HUES6 (cell line): ENCODE measurements at regions not wholly inside any gene's neighbourhood (a gene's known extent, or its start where the extent isn't known, plus 50 kb on each side); places are given as distances from the start of the nearest gene placed in this dataset.

Source experiments
- H3K27ac ChIP-seq: 2 replicates; pipeline ENCODE4 v1.7.0; 2013; ENCODE audit warnings: low read depth, mild to moderate bottlenecking, low read length, inconsistent platforms
- H3K27me3 ChIP-seq: 2 replicates; pipeline ENCODE4 v1.6.1; 2013; ENCODE audit warnings: low read length; ENCODE audit not compliant: control insufficient read depth, insufficient read depth
- H3K36me3 ChIP-seq: 2 replicates; pipeline ENCODE4 v1.6.1; 2013; ENCODE audit warnings: low read length; ENCODE audit not compliant: control insufficient read depth, insufficient read depth
- H3K4me1 ChIP-seq: 2 replicates; pipeline ENCODE4 v1.6.1; 2013; ENCODE audit warnings: low read length; ENCODE audit not compliant: control insufficient read depth, insufficient read depth
- H3K4me3 ChIP-seq: 2 replicates; pipeline ENCODE4 v1.5.1; 2013; ENCODE audit warnings: low read depth, low read length
- H3K9ac ChIP-seq: one replicate; pipeline ENCODE4 v1.6.1; 2013; ENCODE audit warnings: mild to moderate bottlenecking, low read length
- H3K9me3 ChIP-seq: 2 replicates; pipeline ENCODE4 v1.6.1; 2013; ENCODE audit warnings: low read depth, low read length; ENCODE audit not compliant: control insufficient read depth, insufficient read depth

DNA sequence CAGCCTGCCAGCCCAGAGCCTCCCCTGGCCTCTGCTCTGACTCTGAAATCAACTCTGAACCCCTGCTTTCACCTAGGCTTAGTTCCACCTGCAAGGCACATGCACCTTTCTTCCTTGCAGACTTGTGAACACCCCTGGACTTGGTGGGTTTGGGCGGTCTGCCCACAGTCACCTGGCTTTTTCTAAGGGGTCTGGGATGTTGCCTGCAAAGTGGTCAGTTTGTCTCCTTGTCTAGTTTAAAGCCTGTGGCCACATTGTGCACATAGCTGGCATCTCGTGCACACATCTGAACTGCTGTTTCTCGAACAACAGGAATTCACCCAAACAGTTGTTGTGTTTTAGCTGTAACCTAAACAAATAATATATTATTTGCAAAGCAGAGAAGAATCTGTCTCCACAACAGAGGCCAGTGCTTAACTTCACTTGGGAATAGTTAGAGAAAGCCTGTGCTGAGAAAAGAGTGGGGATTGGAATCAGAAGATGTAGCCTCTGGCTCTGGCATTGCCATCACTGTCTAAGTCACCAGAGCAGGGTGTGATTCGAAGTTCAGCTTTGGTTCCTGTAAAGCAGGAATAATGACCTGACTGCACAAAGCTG is 108.5 kb downstream of the TMEM18 start:
- no peaks in the 10 kb centered on the region for H3K4me1 ChIP-seq
- H3K4me3 ChIP-seq = no peak overlapping the region
- H3K9ac ChIP-seq = no peak overlapping the region
- no peaks in the 10 kb centered on the region for H3K27me3 ChIP-seq
- H3K9me3 ChIP-seq = no peaks in the 10 kb centered on the region
- no peak overlapping the region for H3K27ac ChIP-seq
- H3K36me3 ChIP-seq = no peaks in the 10 kb centered on the region

DNA sequence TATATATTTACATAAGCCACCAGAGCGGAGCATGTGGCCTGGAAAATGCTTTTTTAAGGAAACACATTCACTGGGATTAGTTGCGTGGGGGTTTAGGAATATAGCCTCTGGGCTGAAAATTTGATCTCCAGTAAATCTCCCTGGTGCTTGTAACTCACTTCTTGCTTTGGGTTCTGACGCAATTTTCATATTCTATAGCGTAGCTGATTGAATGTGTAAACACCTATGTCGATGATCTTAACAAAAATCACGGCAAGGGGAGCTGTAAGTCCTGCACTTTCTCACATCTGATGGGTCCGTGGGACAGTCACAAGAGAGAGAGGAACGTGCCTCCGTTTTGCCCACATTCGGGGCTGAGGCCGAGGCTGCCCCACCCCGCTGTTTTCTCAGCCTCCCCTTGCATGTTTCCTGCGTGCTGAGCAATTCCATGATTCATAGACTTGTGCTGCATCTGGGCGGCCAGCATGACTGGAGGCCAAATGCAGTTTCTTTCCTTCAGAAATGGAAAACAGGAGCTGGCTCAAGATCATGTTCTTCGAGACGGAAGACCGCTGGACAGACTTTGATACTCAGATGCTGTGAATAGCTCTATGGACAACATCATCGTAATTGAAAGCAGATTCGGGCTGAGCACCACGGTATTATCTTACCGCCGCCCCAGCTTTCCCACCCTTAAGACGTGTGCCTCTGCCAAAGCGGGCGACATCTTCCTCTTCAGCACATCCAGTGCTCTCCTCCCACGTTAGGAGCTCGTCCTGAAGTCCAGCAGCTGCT is 109.2 kb downstream of the TMEM18 start:
- H3K9me3 ChIP-seq = no peaks in the 10 kb centered on the region
- H3K4me1 ChIP-seq = no peaks in the 10 kb centered on the region
- H3K27me3 ChIP-seq = no peaks in the 10 kb centered on the region
- no peaks in the 10 kb centered on the region for H3K36me3 ChIP-seq
- H3K9ac ChIP-seq = no peak overlapping the region
- no peak overlapping the region for H3K27ac ChIP-seq
- H3K4me3 ChIP-seq = no peak overlapping the region

DNA sequence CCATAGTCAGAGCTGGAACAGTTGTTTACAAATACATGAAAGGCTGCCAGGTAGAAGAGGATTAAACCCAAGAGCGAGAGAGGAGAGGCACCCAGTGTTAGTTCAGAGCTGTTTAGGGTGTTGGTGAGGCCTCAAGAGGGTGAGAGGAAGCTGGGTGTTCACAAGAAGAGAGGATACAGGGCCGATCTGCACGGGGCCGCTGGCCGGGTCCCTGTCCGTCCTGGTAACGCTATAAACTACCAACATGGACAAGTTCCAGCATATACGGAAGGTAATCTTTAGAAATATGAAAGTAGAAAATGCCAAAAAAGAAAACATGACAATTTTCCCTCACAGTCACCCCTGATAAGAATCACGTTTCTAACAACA is 109.7 kb downstream of the TMEM18 start:
- Histone ChIP-seq H3K27me3 (no peaks in the 10 kb centered on the region), H3K9me3 (no peaks in the 10 kb centered on the region), H3K36me3 (no peaks in the 10 kb centered on the region), H3K4me3 (no peak overlapping the region), H3K27ac (no peak overlapping the region), H3K9ac (no peak overlapping the region), H3K4me1 (no peaks in the 10 kb centered on the region)

DNA sequence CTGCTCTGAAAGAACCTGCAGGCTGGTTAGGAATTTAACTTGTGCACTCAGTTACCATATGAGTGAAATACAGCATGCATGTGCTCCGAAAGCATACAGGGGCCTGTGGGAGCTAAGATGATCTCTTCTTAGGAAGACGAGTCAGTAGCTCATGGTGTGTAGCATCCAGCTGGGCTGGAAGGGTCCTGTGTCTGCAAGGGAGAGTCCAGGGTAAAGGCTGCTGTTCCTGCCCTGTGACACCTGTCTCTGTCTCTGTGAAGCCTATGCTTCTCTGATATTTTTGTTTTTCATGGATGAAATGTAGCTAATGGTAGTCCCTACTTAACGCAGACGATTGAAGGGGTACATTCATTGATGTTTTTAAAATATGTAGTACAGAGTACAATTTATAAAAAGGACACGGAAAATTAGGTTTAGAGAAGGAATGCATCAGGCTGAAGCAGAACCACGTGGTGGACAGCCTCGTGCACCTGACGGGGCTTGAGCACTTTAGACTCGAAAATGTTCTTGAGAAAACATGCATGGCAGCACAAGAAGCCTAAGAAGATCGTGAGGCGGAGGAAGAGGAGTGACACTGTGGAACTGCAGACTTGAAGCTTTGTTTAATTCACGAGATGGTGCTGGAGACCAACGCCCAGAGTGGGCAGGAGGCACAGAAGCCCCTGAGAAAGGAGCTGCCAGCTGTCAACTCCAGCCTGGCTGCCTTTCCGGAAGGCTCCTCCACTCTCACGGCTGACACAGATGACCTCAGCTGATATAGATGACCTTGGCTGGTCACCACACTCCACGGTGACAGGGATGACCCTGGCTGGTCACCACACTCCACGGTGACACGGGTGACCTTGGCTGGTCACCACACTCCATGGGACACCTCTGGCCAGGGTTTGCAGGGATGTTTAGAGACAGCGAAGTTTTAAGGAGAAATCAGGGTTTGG is 110.6 kb downstream of the TMEM18 start:
- H3K36me3 ChIP-seq = no peaks in the 10 kb centered on the region
- H3K4me1 ChIP-seq = no peaks in the 10 kb centered on the region
- H3K27me3 ChIP-seq = no peaks in the 10 kb centered on the region
- no peak overlapping the region for H3K4me3 ChIP-seq
- H3K27ac ChIP-seq = no peak overlapping the region
- H3K9me3 ChIP-seq = no peaks in the 10 kb centered on the region
- no peak overlapping the region for H3K9ac ChIP-seq

DNA sequence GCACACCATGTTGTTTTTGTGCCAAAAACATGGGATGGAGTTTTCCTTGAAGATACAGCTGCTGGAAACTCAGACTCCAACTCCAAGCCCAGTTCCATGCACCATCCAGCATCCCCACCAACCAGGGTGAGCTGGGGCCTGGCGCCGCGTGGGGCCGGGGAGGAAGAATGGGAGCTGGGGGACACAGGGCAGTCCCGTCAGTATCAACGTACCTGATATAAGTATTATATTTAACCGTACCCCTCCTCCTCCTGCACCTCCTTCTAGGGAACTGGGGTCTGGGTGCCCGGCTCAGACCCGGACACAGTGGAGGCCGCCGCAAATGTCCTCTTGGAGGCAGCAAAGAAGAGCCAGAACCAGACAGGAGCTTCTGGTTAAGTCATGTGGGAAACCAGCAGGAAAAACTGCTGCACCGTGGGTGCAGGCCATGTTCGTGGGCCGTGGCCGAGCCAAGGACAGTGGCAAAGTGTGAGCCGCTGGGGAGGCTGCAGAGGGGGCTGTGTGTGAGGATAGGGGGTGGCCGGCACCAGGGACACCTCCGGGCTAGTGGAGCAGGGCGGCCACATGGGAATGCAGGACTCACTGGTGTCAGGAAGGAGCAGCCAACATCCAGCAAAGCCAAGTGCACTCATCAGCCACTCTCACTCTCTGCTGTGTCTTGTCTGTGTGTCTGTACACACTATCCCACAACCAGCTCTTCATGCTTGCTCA is 112.6 kb downstream of the TMEM18 start:
- H3K27ac ChIP-seq = no peak overlapping the region
- no peaks in the 10 kb centered on the region for H3K27me3 ChIP-seq
- no peak overlapping the region for H3K9ac ChIP-seq
- H3K4me3 ChIP-seq = no peak overlapping the region
- H3K36me3 ChIP-seq = no peaks in the 10 kb centered on the region
- H3K4me1 ChIP-seq = no peaks in the 10 kb centered on the region
- H3K9me3 ChIP-seq = no peaks in the 10 kb centered on the region

DNA sequence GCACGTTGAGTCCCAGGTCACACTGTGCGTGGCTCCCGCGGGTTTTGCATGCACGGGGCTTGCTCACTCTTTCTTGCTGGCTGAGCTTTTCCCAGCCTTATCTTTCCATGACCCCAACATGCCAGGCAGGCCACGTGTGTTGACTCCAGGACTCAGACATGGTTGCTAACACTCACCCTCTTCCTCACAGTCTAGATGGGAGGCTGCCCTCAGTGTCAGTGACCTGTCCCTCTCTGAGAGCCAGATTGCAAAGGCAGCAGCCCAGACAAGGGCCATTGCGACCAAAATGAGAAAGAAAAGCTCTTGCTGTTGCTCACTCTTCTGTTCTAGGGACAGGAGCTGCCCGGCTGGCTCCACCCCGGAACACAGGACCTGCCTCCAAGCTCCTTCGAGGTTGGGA is 113.7 kb downstream of the TMEM18 start:
- no peaks in the 10 kb centered on the region for H3K27me3 ChIP-seq
- no peak overlapping the region for H3K9ac ChIP-seq
- no peak overlapping the region for H3K4me3 ChIP-seq
- H3K9me3 ChIP-seq = no peaks in the 10 kb centered on the region
- no peaks in the 10 kb centered on the region for H3K4me1 ChIP-seq
- H3K36me3 ChIP-seq = no peaks in the 10 kb centered on the region
- no peak overlapping the region for H3K27ac ChIP-seq

DNA sequence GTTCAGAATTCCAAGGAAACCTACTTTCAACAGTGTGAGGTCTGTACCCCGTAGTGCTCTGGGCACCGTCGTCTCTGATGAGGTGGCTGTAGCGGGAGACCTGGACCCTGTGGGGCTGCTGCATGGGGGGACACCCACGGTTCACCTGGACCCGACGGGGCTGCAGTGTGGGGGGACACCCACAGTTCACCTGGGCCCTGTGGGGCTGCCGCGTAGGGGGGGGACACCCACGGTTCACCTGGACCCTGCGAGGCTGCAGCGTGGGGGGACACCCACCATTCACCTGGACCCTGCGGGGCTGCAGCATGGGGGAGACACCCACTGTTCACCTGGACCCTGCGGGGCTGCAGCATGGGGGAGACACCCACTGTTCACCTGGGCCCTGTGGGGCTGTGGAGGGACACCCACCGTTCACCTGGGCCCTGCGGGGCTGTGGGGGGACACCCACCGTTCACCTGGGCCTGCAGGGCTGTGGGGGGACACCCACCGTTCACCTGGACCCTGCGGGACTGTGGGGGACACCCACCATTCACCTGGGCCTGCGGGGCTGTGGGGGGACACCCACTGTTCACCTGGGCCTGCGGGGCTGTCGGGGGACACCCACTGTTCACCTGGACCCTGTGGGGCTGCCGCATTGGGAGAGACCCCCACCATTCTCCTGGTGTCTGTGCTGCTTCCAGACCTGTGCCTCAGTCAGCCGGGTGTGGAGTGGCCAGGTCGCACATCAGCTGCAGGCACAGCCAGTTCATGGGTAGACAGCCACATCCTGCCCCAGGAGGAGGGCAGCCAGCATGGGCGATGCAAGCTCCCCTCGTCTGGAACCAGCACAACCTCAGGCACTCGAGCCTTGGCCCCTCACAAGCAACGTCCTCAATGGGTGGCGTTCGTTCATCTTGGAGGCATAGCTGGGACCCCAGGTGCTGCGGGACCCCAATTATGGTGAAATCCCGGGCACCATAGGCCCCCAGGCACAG is 114.5 kb downstream of the TMEM18 start:
- Histone ChIP-seq H3K9me3 (no peaks in the 10 kb centered on the region), H3K27ac (no peak overlapping the region), H3K4me3 (no peak overlapping the region), H3K9ac (no peak overlapping the region), H3K27me3 (no peaks in the 10 kb centered on the region), H3K36me3 (no peaks in the 10 kb centered on the region), H3K4me1 (no peaks in the 10 kb centered on the region)

DNA sequence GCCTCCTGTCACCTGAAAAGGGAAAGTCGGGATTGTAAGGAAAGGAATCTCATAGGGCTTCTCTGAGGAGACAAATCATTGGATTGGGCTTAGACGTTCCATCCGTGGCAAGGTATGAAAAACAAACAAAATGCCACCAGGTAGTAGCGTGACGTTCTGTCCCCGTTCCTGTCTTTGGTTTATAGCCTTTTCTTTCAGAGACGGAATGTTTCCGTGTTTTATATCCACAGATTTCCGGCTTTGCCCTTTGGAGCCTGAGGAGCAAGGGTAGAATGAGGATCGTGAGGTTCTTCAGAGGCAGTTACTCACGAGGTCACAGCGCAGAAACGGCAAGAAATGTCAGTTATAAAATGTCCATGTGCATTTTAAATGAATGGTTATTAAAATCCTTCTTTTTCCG is 118.3 kb downstream of the TMEM18 start:
- Histone ChIP-seq H3K9me3 (no peaks in the 10 kb centered on the region), H3K36me3 (no peaks in the 10 kb centered on the region)

DNA sequence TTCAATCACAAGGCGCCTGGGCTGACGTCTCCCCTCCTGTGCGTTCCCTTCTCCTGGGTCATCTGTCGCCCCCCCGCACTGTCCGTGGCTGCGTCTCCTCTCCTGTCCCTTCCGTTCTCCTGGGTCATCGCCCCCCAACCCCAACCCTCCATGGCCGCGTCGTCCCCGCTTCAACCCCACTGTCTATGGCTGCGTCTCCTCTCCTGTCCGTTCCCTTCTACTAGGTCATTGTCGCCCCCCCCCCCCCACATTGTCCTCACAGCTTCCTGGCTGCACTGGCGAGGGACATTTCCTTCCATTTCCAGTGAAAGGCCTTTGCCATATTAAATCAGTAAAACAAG is 118.9 kb downstream of the TMEM18 start:
- H3K27me3 ChIP-seq = no peaks in the 10 kb centered on the region
- no peaks in the 10 kb centered on the region for H3K4me1 ChIP-seq
- H3K9me3 ChIP-seq = no peaks in the 10 kb centered on the region
- no peaks in the 10 kb centered on the region for H3K36me3 ChIP-seq
- no peak overlapping the region for H3K27ac ChIP-seq
- H3K4me3 ChIP-seq = no peak overlapping the region
- H3K9ac ChIP-seq = no peak overlapping the region

More for the DNA sequence above, 118.3 kb downstream of the TMEM18 start:
- Histone ChIP-seq H3K27ac (no peak overlapping the region), H3K4me3 (no peak overlapping the region), H3K27me3 (no peaks in the 10 kb centered on the region), H3K9ac (no peak overlapping the region), H3K4me1 (no peaks in the 10 kb centered on the region)

DNA sequence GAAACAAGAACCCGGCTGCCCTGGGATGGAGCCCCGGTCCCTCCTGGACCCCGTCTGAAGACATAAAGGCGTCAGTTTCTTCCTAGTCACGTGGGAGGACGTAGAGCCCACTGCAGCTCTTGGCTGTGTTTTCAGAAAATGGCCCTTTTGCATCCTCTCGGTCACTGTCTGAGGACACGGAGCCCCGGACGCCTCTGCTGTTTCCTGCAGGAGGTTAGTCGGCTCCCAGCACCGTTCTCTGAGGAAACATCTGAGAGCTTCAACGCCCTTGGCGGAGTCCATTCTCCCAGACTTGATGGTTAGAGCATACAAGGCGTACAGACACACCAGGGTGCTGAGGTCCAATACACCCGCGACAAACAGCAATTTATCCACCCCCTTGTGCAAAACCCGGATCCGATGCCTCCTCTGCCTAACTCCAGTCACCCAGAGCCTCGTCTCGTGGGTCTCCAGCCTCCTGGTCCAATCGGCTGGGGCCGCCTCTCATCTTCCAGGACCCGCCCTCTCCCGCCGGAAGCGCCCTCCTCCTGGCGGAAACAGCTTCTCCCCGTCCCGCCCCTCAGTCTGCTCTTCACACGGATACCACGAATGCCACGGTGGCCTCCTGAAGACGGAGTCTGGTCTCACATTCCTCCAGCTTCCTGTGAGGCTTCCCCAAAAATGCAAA is 119.4 kb downstream of the TMEM18 start:
- Histone ChIP-seq H3K9me3 (no peaks in the 10 kb centered on the region), H3K4me3 (no peak overlapping the region), H3K27ac (no peak overlapping the region), H3K27me3 (no peaks in the 10 kb centered on the region), H3K4me1 (no peaks in the 10 kb centered on the region), H3K9ac (no peak overlapping the region), H3K36me3 (no peaks in the 10 kb centered on the region)
